Thoracic aorta (tissue), 2 donors: ENCODE measurements at regions not wholly inside any gene's neighbourhood (a gene's known extent, or its start where the extent isn't known, plus 50 kb on each side); places are given as distances from the start of the nearest gene placed in this dataset.

Experiments
- ATAC-seq: fragments of 150-250 bp; one replicate; pipeline ENCODE4 v1.8.0; 2017; ENCODE audit warnings: low read depth; ENCODE audit not compliant: insufficient number of reproducible peaks, low FRiP score
- DNase-seq: peaks from one replicate; pipeline ENCODE4 v3.0.0-alpha.2; 2020; ENCODE audit warnings: low spot score
- H3K27ac ChIP-seq, 2 donors: fragments of 200-600 bp; sonication (generic); 1 replicate in 1 of 2; 2 replicates in 1 of 2; pipeline ENCODE4 v1.5.1; 2016; ENCODE audit warnings: mild to moderate bottlenecking in 2 of 2, moderate library complexity in 2 of 2
- H3K27me3 ChIP-seq: fragments of 200-600 bp; sonication (generic); replicated peaks from 2 replicates; pipeline ENCODE4 v1.6.0; 2016; ENCODE audit warnings: mild to moderate bottlenecking; ENCODE audit not compliant: insufficient read depth
- H3K36me3 ChIP-seq: fragments of 200-600 bp; sonication (generic); one replicate; pipeline ENCODE4 v1.5.1; 2016
- H3K4me1 ChIP-seq, 2 donors: fragments of 200-600 bp; sonication (generic); 1 replicate in 1 of 2; 2 replicates in 1 of 2; pipeline versions ENCODE4 v1.5.1 to v1.6.0; 2016; ENCODE audit warnings: low read depth in 2 of 2, mild to moderate bottlenecking in 1 of 2; ENCODE audit not compliant: control insufficient read depth in 1 of 2
- H3K4me3 ChIP-seq: fragments of 200-600 bp; sonication (generic); 2 replicates; pipeline ENCODE4 v1.5.1; 2016; ENCODE audit warnings: mild to moderate bottlenecking
- H3K9me3 ChIP-seq: fragments of 200-600 bp; sonication (generic); 2 replicates; pipeline ENCODE4 v1.5.1; 2016
- CTCF ChIP-seq: fragments of 200-600 bp; sonication (generic); IDR thresholded peaks from one replicate; pipeline ENCODE4 v1.5.1; 2019; ENCODE audit warnings: antibody characterized with exemption

- DNase-seq (no peak), ATAC-seq (no peak)
- no peak for TF ChIP-seq CTCF
These were observed 423.0 kb downstream of the IRS2 start for GRCh38 chr13:109363431-109363830.

GRCh38 chr13:109362616-109363015 lies 423.8 kb downstream of the IRS2 start:
- Histone ChIP-seq H3K27me3 (no peaks in the 10 kb centered on the region), H3K27ac (no peak overlapping the region), H3K36me3 (no peaks in the 10 kb centered on the region), H3K4me1 (no peaks in the 10 kb centered on the region), H3K4me3 (no peak overlapping the region), H3K9me3 (no peaks in the 10 kb centered on the region)
- TF ChIP-seq CTCF = no peak
- DNase-seq (no peak), ATAC-seq (no peak)

More at GRCh38 chr13:109363431-109363830, 423.0 kb downstream of the IRS2 start:
- Histone ChIP-seq H3K4me3 (no peak overlapping the region), H3K9me3 (no peaks in the 10 kb centered on the region), H3K27ac (no peak overlapping the region), H3K36me3 (no peaks in the 10 kb centered on the region), H3K27me3 (no peaks in the 10 kb centered on the region), H3K4me1 (peaks cover 0 to under 1% of the 10 kb centered on the region in 2 donors)

- no peaks in the 10 kb centered on the region for H3K4me1 ChIP-seq
- DNase-seq (no peak), ATAC-seq (no peak)
- no peaks in the 10 kb centered on the region for H3K27me3 ChIP-seq
- no peak for TF ChIP-seq CTCF
- H3K4me3 ChIP-seq = no peak overlapping the region
- H3K36me3 ChIP-seq = no peaks in the 10 kb centered on the region
- no peaks in the 10 kb centered on the region for H3K9me3 ChIP-seq
- H3K27ac ChIP-seq = no peak overlapping the region
These were observed 424.7 kb downstream of the IRS2 start for GRCh38 chr13:109361562-109362289.

- Histone ChIP-seq H3K27me3 (no peaks in the 10 kb centered on the region), H3K27ac (no peak overlapping the region), H3K4me3 (no peak overlapping the region), H3K4me1 (no peaks in the 10 kb centered on the region), H3K9me3 (no peaks in the 10 kb centered on the region), H3K36me3 (no peaks in the 10 kb centered on the region)
- ATAC-seq (no peak), DNase-seq (no peak)
- no peak for TF ChIP-seq CTCF
These were observed 428.5 kb downstream of the IRS2 start for GRCh38 chr13:109357751-109358471.

DNA sequence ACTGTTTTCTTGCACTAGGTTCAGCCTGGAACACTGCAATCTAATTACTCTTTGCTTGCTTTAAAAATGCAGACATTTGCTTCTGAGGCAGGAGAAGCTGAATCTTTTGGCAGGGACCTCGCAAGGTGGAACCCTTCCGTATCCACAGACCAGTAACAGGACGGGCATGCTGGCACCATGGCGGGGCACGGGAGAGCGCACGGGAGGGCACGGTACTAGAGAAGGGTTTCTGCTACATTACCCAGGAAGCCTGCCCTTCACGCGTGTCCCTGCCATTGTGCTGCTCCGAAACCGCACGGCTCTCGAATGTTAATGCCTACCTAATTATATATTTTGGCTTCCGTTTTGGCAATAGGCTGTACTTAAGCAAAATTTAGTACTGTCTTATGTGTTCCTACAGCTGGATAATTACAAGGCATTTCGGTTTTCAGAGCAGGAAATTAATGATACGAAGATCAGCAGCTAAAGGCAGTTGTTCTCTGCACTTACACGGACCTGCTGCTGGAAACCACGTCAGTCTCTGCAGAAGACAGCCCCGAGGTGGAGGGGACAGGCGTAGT lies 430.4 kb downstream of the IRS2 start:
- Histone ChIP-seq H3K27me3 (no peaks in the 10 kb centered on the region), H3K9me3 (no peaks in the 10 kb centered on the region), H3K4me1 (no peaks in the 10 kb centered on the region), H3K4me3 (no peak overlapping the region), H3K27ac (no peak overlapping the region), H3K36me3 (no peaks in the 10 kb centered on the region)
- no peak for TF ChIP-seq CTCF
- no peak for ATAC-seq
- DNase-seq = no peak
